GM19467 (cell line): ENCODE measurements at regions not wholly inside any gene's neighbourhood (a gene's known extent, or its start where the extent isn't known, plus 50 kb on each side); places are given as distances from the start of the nearest gene placed in this dataset.

Experiments used
- ATAC-seq: cut with Tn5 transposase; IDR thresholded peaks from one replicate; pipeline ENCODE4 v1.9.1; 2021; ENCODE audit warnings: mild to moderate bottlenecking, moderate library complexity; ENCODE audit not compliant: unreplicated experiment

DNA sequence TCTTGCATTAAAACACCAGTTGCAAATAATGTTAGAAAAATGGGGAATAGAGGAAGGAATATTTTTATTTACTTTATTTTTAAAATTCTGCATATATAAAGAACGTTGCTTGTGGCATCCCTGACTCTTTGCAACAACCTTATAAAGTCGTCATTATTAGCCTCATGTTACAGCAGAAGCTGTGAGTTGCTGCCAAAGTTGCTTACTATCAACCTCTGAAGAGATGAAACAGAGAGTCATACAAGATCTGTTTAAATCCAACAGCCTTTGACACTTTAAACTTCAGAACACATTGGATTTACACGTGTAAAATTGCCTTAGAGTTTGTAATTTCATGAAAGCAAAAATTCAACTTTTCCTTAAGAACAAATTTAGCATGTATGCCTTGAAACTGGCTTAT, 221.9 kb downstream of the MRPL39 start:
- no peak for ATAC-seq

DNA sequence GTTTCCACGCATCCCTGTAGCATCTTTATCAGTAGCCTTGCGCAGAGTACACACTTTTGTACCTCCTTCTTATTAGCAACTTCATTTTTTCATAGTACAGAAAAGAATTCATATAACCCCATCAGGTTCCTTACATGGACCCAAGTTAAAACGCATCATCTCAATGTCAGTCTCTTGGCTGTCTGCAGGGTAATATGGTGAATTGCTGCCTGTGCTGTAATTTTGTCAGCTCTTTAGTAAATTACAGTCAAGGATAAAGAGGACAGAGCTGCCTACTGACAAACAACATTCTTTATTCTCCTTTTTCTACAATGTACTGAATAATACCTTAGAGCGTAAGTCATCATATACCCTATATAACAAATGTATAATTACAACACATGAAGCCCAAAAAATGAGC, 222.5 kb downstream of the MRPL39 start:
- no peak for ATAC-seq

DNA sequence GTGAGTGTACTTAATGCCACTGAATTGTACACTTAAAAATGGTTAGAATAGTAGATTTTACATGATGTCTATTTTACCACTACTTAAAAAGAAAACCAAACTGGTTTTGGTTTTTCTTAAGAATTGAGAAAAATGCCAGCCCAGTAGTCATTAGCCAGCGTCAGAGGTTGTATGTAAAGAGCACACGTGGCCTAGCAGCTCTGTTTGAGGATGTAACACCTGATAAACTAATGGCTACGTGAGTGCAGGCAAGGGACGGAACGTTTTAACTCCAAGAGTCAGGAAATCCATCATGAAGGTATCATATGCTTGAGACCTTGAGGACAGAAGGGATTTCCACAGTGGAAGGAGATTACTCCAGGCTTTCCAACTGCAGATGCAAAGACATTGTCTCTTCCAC, 223.7 kb downstream of the MRPL39 start:
- no peak for ATAC-seq

DNA sequence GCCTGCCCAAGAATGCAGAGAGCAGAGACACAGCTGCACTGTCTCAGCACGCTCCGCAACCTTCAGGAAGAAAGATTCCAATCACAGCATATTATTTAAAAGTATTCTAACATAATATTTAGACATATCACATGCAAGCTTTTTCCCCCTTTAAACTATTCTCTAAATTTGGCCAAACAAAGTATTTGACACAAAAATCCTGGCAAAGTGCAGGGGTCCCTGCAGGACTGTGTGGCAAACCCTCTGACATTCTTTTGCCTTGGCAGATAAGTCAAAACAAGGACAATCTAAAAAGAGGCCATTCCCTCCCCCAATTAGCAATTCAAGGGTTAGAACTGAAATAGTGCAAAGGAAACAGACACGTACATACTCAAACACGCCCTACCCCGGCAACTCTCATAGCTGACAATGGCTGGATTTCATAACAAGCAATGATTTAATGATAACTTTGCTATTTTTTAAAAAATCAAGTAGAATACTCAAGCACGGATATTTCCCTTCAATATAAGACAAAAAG, 225.3 kb downstream of the MRPL39 start:
- no peak for ATAC-seq

DNA sequence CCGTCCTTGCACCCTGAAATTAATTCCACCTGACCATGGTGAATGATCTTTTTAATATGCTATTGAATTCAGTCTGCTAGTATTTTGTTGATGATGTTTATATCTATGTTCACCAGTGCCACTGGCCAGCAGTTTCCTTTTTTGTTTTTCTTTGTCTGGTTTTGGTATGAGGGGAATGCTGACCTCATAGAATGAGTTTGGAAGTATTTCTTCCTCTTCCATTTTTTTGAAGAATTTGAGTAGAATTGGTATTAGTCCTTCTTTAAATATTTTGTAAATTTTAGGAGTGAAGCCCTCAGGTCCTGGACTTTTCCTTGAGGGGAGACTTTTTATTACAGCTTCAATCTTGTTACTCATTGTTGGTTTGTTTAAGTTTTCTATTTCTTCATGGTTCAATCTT, 231.6 kb downstream of the MRPL39 start:
- ATAC-seq: no peak

DNA sequence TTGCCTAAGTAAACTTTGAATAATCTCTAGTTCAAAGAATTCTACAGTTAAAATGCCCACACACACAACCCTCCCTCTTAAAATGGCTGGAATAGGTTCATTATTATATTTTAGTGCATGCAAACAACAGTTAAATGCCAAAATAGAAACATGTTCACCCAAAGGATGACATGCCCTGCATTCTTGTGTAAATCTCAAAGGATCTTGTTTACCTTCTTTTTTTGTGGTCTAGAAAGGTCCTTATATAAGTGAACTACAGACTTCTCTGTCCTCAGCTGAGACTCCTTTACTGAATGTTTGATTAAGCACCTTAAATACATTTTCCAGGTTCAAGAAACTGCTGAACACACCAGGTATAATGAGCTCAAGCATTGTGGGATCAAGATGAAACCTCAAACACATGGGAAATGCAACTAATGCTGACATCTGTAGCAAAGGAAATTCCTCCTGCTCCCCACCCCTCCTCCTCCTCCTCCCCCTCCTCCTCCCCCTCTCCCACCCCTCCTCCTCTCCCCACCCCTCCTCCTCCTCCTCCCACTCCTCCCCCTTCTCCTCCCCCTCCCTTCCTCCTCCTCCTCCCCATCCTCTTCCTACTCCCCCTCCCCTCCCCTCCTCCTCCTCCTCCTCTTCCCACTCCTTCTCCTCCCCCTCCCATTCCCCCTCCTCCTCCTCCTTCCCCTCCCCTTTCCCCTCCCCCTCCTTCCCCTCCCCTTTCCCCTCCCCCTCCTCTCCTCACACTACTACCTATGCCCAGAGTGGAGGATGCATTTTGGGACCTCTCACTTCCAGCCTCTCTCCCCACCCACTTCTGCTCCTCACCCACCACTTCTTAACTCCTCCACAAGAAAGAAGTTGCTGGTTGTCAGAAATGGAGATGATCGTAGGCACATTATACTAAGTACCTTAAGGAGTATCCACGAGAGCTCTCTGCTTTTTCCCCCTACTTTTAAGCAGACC, 233.9 kb downstream of the MRPL39 start:
- no peak for ATAC-seq

DNA sequence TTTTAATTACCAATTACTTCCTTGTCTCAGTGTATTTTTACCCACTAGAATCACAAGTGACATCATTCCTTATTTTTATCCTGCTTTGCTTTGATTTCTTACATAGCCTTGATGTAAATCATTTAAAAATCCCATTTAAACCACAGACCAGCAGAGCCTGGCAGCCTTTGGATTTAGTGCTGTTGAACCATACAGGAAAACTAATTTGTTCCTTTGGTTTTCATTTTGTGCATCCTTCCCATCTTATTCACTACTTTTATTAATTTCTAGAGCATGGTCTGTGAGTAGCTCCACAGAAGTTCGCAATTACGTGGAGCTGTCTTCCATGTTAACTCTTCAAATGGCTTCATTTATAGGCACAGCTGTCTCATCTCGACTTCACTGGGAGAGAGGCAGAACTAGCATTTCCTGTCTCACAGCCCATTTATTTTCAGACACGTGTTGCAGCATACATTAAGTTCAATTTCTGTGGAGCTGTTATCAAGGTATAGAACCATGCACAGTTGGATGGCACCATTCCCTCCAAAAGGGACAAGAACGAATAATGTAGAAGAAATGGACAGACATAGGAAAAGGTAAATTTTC, 235.3 kb downstream of the MRPL39 start:
- no peak for ATAC-seq

DNA sequence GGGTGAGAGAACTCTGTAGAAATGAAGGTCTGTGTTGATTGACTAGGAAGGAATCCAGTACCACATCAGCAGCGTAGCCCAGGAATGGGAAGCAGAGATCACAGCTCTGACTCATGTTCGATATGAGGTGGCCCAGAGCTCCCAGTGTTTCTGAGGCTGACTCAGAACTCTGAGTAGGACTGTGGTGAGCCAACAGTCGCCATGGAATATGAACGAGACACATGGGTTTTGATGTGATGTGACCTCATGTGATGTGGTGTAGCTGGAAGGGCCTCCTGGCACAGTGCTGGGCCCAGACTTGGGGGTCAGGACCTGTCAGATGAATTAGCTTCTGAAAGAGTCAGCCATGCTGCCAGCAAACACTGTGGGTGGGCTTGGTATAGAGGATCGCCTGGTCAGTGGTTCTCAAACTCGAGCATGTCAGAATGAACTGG, 237.0 kb downstream of the MRPL39 start:
- ATAC-seq: no peak

DNA sequence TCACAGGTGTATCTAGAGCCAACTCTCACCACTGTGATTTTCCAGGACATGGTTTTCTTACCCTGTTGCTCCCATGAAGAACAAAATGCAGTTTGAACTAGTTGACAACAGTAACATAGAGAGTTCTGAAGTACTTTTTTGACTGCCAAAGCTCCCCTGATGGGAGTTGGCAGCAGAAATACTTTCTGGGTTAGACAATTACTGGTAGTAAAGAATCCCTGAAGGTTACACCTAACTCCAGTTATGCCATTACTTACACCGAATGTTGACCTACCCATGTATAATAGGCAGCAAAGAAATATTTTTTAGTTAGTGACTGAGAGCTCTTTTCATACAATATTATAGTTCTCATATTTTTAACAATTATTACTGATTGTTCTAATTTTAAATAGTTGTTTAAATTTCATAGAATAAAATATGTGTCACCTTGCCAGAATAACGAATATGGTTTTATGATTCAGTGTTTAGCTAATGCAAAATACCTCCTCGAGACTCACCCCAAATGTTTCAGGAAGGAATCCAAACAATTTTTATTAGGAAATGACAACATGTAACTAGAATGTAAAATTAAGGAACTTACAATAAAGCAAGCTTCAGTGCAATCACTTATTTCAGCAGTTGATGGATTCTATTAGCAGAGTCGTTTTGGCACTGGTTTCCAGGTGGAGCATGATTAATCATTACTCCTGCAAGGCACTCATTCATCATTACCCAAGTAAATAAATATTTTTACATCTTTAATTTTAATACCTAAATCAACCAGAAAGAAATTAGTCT, 237.6 kb downstream of the MRPL39 start:
- no peak for ATAC-seq

DNA sequence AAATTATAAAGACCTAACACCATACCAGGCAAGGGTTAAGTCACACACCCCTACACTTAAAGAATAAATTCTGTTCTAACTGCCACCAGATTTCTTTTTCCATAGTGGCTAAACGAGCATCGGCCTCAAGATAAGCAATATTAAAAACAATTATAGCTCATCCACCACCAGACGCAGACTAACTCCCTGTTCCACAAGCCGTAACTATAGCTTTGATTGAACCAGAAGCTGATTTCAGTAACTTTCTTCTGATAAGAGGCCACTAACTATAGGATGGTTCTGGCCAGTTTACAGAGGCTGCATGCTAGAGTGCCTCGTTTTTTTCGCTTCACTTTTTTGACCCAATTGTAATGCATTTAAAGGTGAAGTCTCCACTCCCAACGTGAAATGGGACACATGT, 238.8 kb downstream of the MRPL39 start:
- ATAC-seq: no peak

DNA sequence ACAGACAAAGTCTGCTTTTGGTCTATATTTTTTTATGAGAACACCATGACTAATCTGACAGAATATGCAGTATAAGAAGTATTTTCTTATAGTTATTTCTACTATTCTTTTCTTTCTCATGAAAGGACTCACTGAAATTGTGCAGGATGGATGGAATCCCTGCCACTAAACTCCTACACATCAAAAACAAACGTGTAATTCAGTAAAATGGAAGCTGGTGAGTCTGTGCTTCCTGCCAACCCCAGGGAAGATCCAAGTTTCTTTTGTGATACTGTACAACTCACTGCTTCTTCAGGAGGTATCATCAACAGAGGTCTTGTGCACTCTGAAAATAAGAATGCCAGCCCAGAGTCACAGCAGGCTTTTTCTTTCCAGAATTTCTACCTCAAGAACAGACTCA, 241.2 kb downstream of the MRPL39 start:
- ATAC-seq: no peak

DNA sequence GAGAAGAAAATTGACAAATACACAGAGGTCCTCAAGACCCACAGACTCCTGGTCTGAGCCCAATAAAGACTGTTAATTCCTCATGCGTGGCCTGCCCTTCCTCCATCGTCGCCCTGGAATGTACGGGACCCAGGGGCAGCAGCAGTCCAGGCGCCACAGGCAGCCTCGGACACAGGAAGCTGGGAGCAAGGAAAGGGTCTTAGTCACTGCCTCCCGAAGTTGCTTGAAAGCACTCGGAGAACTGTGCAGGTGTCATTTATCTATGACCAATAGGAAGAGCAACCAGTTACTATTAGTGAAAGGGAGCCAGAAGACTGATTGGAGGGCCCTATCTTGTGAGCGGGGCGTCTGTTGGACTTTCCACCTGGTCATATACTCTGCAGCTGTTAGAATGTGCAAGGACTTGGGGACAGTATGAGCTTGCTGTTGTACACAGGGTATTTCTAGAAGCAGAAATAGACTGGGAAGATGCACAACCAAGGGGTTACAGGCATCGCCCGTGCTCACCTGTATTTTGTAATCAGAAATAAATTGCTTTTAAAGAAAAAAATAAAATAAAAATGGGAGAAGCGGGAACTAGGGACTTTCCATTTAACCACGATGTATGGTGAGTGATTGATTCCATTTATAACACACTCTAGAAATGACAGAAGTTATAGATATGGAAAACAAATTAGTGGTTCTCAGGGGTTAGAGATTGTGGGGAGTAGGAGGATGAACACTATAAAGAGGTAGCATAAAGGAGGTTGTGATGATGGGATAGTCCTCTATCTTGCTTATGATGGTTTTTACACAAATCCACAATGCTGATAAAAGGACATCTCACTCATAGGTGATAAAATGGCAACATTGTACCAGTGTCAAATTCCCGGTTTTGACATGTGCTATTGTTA, 244.7 kb downstream of the MRPL39 start:
- no peak for ATAC-seq

DNA sequence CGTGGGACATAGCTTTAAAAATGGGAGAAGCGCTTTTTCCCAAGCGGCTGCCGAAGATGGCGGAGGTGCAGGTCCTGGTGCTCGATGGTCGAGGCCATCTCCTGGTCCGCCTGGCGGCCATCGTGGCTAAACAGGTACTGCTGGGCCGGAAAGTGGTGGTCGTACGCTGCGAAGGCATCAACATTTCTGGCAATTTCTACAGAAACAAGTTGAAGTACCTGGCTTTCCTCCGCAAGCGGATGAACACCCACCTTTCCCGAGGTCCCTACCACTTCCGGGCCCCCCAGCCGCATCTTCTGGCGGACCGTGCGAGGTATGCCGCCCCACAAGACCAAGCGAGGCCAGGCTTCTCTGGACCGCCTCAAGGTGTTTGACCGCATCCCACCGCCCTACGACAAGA, 245.5 kb downstream of the MRPL39 start:
- ATAC-seq: no peak

DNA sequence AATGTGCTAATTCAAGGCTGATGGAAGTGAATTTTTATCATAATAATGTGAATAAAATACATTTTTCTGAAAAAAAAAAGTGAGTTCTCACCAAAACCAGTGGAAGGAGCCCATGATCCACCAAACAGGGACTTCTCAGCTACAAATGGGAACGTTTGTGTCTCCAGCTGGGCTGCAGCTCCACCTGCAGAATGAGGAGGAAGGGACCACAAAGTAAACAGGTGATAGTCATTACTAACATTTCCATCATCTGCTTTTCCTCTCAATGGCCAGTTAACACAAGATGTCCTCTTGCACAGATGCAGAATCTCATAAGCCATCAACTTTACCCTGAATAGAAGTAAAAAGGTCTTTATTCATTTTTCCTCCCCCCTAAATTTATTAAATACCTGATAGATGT, 246.2 kb downstream of the MRPL39 start:
- ATAC-seq: no peak

DNA sequence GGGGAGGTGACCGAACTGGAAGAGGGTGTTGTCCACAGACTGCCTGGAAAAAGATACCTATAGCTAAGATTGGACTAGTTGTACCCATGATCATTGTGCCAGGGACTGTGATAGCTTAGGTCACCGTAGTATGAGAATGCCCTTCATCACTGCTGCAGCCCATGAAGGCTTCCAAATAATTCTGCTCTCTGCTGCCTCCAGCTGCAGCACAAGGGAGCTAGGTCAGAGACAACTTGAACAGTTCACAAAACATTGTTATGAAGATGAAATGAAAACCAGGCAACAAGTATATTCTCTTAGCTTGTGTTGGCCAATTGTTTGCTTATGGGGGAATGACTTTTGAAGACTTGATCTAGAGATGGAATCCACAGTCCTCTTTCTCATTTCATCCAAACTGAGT, 246.7 kb downstream of the MRPL39 start:
- ATAC-seq: no peak

DNA sequence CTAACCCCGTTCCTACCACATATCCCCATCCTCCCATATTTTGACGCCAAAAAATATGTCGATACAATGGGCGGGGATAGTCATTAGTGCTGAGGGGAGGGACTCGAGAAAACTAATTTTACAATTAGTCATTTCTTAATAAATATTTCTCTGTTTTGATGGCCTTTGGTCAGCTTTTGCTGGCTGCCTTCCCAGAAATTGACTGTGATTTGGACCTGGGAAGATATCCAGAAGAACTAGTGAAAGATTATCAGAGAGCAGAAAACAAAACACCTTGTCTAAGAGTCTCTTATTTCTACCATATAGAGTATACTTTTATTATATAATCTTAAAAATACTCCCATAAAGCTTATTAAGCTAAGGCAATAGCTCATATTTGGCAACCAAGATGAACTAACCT, 247.6 kb downstream of the MRPL39 start:
- ATAC-seq: no peak

DNA sequence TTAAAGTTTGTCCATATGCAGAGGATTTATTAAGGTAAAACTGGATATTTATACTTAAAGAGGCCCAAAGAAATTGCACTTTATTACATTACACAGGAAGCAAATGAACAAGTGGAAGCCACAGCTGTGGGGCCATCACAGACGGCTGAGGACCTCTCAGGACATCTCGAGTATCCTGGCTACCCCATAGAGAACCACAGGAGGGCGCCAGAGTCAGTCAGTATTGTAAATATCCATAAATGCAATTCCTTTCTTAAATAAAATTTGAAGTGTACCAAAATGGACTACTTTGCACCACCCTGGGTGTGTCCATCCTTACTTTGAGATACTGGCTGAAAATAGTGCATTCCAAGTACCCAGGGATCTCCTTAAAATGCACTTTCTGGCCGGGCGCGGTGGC, 257.2 kb downstream of the MRPL39 start:
- ATAC-seq: no peak

DNA sequence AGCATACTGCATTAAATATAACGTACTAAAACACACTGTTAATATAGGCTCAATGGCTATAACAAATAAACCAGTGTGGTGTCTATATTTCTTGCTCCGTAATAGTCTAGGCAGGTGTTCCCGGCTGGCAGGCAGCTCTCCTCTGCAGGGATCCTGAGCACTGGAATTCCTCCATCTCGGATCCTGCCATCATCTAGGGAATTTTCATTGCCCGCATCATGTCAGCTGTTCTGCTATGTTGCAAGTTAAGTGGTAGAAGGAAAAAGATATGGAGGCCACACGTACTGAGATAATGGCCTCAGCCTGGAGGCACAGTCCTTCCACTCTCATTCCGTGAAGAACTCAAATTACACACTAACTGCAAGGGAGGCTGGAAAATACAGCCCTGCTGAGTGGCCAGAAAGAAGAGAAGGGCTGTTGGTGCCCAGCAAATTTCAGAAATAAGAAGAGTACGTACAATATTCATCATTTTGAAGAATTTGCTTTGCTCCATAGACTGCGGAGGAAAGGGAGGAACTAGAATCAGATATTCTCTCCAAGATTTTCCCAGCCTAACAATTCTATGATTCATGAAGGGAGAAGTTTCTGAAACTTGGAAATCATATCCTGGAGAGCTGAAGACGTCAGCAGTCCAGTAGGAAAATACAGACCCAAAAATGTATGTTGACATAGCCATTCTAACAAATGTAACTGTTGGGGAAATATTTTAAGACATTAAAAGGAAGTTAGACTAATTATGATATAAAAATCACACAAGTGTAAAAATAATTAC, 263.3 kb downstream of the MRPL39 start:
- no peak for ATAC-seq

DNA sequence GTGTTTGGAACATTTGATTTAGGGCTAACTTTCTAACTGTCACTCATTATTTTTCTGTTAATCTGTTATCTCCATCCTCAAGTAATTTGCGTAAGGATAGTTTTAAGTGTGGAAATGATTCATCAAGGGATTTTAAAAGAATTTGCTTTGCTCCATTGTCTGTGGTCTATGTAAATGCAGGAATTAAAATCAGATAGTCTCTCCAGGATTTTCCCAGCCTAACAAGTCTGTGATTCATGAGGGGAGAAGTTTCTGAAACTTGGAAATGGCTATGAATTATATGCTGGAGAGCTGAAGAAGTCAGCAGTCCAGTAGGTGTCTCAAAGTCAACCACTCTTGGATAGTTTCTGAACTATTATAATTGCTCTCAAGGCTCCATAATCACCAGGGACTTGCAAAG, 264.5 kb downstream of the MRPL39 start:
- ATAC-seq: no peak

DNA sequence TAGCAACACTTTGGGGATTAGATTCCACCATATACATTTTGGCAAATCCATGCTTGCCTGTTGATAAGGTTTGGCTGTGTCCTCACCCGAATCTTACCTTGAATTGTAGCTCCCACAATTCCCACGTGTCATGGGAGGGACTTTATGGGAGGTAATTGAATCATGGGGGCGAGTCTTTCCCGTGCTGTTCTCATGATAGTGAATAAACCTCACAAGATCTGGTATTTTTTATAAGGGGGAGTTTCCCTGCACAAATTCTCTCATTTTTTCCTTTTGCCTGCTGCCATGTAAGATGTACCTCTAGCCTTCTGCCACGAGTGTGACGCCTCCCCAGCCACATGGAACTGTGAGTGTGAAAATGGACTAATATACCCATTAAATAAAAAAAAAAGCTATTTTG, 265.3 kb downstream of the MRPL39 start:
- no peak for ATAC-seq
